Neural cell (in vitro differentiated cells): ENCODE measurements at regions not wholly inside any gene's neighbourhood (a gene's known extent, or its start where the extent isn't known, plus 50 kb on each side); places are given as distances from the start of the nearest gene placed in this dataset.

Source experiments
- CTCF ChIP-seq: fragments of 450-650 bp; IDR thresholded peaks from 2 replicates; pipeline ENCODE4 v1.5.1; 2014; ENCODE audit warnings: antibody characterized with exemption, mild to moderate bottlenecking, moderate library complexity; ENCODE audit not compliant: poor library complexity, severe bottlenecking
- EZH2 ChIP-seq: fragments of 200-600, 300-800 bp; shearing (Covaris generic), sonication (generic); IDR thresholded peaks from 2 replicates; pipeline ENCODE4 v1.6.1; 2014; ENCODE audit warnings: antibody characterized with exemption, low read length, borderline replicate concordance, mild to moderate bottlenecking; ENCODE audit not compliant: insufficient read depth, poor library complexity, severe bottlenecking
- POLR2AphosphoS5 ChIP-seq: IDR thresholded peaks from 2 replicates; pipeline ENCODE4 v1.6.1; 2012
- RAD21 ChIP-seq: fragments of 450-650 bp; conservative IDR thresholded peaks from 2 replicates; pipeline ENCODE4 v1.6.1; 2014; ENCODE audit warnings: antibody characterized with exemption, mild to moderate bottlenecking, moderate library complexity
- REST ChIP-seq: IDR thresholded peaks from 2 replicates; pipeline ENCODE4 v1.6.1; 2012; ENCODE audit warnings: borderline replicate concordance
- TAF1 ChIP-seq: IDR thresholded peaks from 2 replicates; pipeline ENCODE4 v1.6.1; 2012; ENCODE audit warnings: low read depth

- no peak for TF ChIP-seq EZH2
- TF ChIP-seq CTCF = no peak
- no peak for TF ChIP-seq TAF1
- TF ChIP-seq RAD21 = no peak
- TF ChIP-seq POLR2AphosphoS5 = no peak
- TF ChIP-seq REST = no peak
Observed at GRCh38 chr17:77641718-77642117, 316.8 kb upstream of the TNRC6C start.
